ENCODE measurements at regions not wholly inside any gene's neighbourhood (a gene's known extent, or its start where the extent isn't known, plus 50 kb on each side); places are given as distances from the start of the nearest gene placed in this dataset.

GRCh38 chr5:23579566-23579965 lies 72.2 kb downstream of the PRDM9 start:
- no peak for DNase-seq

GRCh38 chr5:23583081-23583480 lies 75.7 kb downstream of the PRDM9 start:
- DNase-seq, result no peak

- no peak for DNase-seq
These were observed 81.5 kb downstream of the PRDM9 start for GRCh38 chr5:23588841-23589326.

- no peak for DNase-seq
These were observed 83.8 kb downstream of the PRDM9 start for GRCh38 chr5:23591250-23591649.

GRCh38 chr5:23606927-23607326 lies 99.5 kb downstream of the PRDM9 start:
- DNase-seq, result no peak

GRCh38 chr5:23612701-23613100 lies 105.3 kb downstream of the PRDM9 start:
- no peak for DNase-seq

- DNase-seq, result no peak
These were observed 106.2 kb downstream of the PRDM9 start for GRCh38 chr5:23613566-23613965.

GRCh38 chr5:23614422-23614821 lies 107.0 kb downstream of the PRDM9 start:
- no peak for DNase-seq

- DNase-seq, result no peak
These were observed 119.6 kb downstream of the PRDM9 start for GRCh38 chr5:23626961-23627360.

- no peak for DNase-seq
These were observed 120.6 kb downstream of the PRDM9 start for GRCh38 chr5:23627976-23628375.

- no peak for DNase-seq
These were observed 122.0 kb downstream of the PRDM9 start for GRCh38 chr5:23629396-23629795.

- DNase-seq, result no peak
These were observed 124.1 kb downstream of the PRDM9 start for GRCh38 chr5:23631302-23632045.

- DNase-seq, result no peak
These were observed 128.5 kb downstream of the PRDM9 start for GRCh38 chr5:23635938-23636337.

- DNase-seq, result no peak
These were observed 131.9 kb downstream of the PRDM9 start for GRCh38 chr5:23639326-23639725.

- no peak for DNase-seq
These were observed 141.2 kb downstream of the PRDM9 start for GRCh38 chr5:23648656-23649055.

GRCh38 chr5:23649594-23649993 lies 142.2 kb downstream of the PRDM9 start:
- no peak for DNase-seq

GRCh38 chr5:23655674-23656073 lies 148.3 kb downstream of the PRDM9 start:
- no peak for DNase-seq

GRCh38 chr5:23675456-23675855 lies 168.0 kb downstream of the PRDM9 start:
- DNase-seq, result no peak

- DNase-seq, result no peak
These were observed 170.6 kb downstream of the PRDM9 start for GRCh38 chr5:23677996-23678395.

GRCh38 chr5:23684103-23684502 lies 176.7 kb downstream of the PRDM9 start:
- DNase-seq, result no peak

- peak; percentile 81 for DNase-seq
These were observed 196.8 kb downstream of the PRDM9 start for GRCh38 chr5:23703940-23704855.

GRCh38 chr5:23717486-23717885 lies 210.1 kb downstream of the PRDM9 start:
- DNase-seq, result no peak

GRCh38 chr5:23718564-23718963 lies 211.2 kb downstream of the PRDM9 start:
- DNase-seq, result no peak

- no peak for DNase-seq
These were observed 213.9 kb downstream of the PRDM9 start for GRCh38 chr5:23721336-23721735.
